Naive thymus-derived CD4-positive, alpha-beta T cell (primary cell): ENCODE measurements at regions not wholly inside any gene's neighbourhood (a gene's known extent, or its start where the extent isn't known, plus 50 kb on each side); places are given as distances from the start of the nearest gene placed in this dataset.

Experiments
- ATAC-seq: fragments of 150-1000 bp; cut with Tn5 transposase; 2 replicates; pipeline ENCODE4 v1.10.0; 2021; ENCODE audit warnings: mild to moderate bottlenecking, moderate library complexity
- CTCF ChIA-PET: fragments of 350-600 bp; sonication (Branson Sonifier 250); formaldehyde crosslinking; loops from one replicate; lab custom pipeline; 2021; ENCODE audit warnings: antibody characterized with exemption; lab: Charles Lee
- POLR2A ChIA-PET: fragments of 350-600 bp; sonication (Branson Sonifier 250); formaldehyde crosslinking; loops from one replicate; lab custom pipeline; 2021; ENCODE audit warnings: antibody characterized with exemption, inconsistent platforms; lab: Charles Lee
- DNase-seq, 9 donors: peaks; one replicate each; pipeline versions ENCODE4 v3.0.0 to v3.0.0-alpha.2; 2020 to 2022; ENCODE audit warnings: mixed read lengths in 1 of 9
- H3K27ac ChIP-seq: one replicate; pipeline ENCODE4 v1.7.0; 2013; ENCODE audit warnings: mild to moderate bottlenecking, low read depth, low read length, moderate library complexity
- H3K27me3 ChIP-seq, 2 donors: one replicate each; pipeline ENCODE4 v1.7.0; 2013; ENCODE audit warnings: low read length in 2 of 2, mild to moderate bottlenecking in 2 of 2, moderate library complexity in 2 of 2; ENCODE audit not compliant: control insufficient read depth in 2 of 2, insufficient read depth in 2 of 2
- H3K36me3 ChIP-seq, 3 experiments: 1 replicate in 2 of 3; 2 replicates in 1 of 3; pipeline ENCODE4 v1.7.0; 2013; ENCODE audit warnings: low read length in 3 of 3, mild to moderate bottlenecking in 3 of 3, moderate library complexity in 1 of 3; ENCODE audit not compliant: insufficient read depth in 3 of 3, control insufficient read depth in 2 of 3
- H3K4me1 ChIP-seq, 2 donors: one replicate each; pipeline ENCODE4 v1.7.0; 2013; ENCODE audit warnings: low read length in 2 of 2, mild to moderate bottlenecking in 2 of 2, moderate library complexity in 1 of 2; ENCODE audit not compliant: control insufficient read depth in 2 of 2, insufficient read depth in 2 of 2
- H3K4me3 ChIP-seq: 2 replicates; pipeline ENCODE4 v1.7.0; 2013; ENCODE audit warnings: mild to moderate bottlenecking, low read length
- H3K9me3 ChIP-seq, 3 experiments: 1 replicate in 2 of 3; 2 replicates in 1 of 3; pipeline ENCODE4 v1.7.0; 2013; ENCODE audit warnings: low read length in 3 of 3; ENCODE audit not compliant: control insufficient read depth in 2 of 3
- H3K27ac Mint-ChIP-seq, 9 donors: one replicate each; pipeline ENCODE4 v1.8.0; 2020 to 2022; ENCODE audit warnings: mixed read lengths in 9 of 9, mild to moderate bottlenecking in 8 of 9, moderate library complexity in 5 of 9, inconsistent platforms in 2 of 9
- H3K27me3 Mint-ChIP-seq, 5 donors: one replicate each; pipeline ENCODE4 v1.8.0; 2021 to 2022; ENCODE audit warnings: mixed read lengths in 5 of 5, mild to moderate bottlenecking in 1 of 5
- H3K36me3 Mint-ChIP-seq, 5 donors: one replicate each; pipeline ENCODE4 v1.8.0; 2020 to 2022; ENCODE audit warnings: mixed read lengths in 5 of 5, mild to moderate bottlenecking in 3 of 5, inconsistent platforms in 1 of 5
- H3K4me1 Mint-ChIP-seq, 7 donors: one replicate each; pipeline ENCODE4 v1.8.0; 2020 to 2022; ENCODE audit warnings: mixed read lengths in 7 of 7, mild to moderate bottlenecking in 3 of 7, inconsistent platforms in 1 of 7
- H3K4me3 Mint-ChIP-seq, 10 donors: one replicate each; pipeline ENCODE4 v1.8.0; 2020 to 2022; ENCODE audit warnings: mild to moderate bottlenecking in 10 of 10, mixed read lengths in 10 of 10, moderate library complexity in 6 of 10, inconsistent platforms in 2 of 10
- H3K9me3 Mint-ChIP-seq, 11 donors: one replicate each; pipeline ENCODE4 v1.8.0; 2020 to 2022; ENCODE audit warnings: mixed read lengths in 11 of 11, mild to moderate bottlenecking in 4 of 11, inconsistent platforms in 1 of 11, moderate library complexity in 1 of 11
- intact Hi-C, 2 donors: fragments of 100-400 bp; cut with micrococcal nuclease; formaldehyde crosslinking; loops; one replicate each; pipeline ENCODE4 v1.15.1; 2023

- Histone ChIP-seq H3K4me1 (no peaks in the 10 kb centered on the region), H3K27ac (no peak overlapping the region), H3K36me3 (no peaks in the 10 kb centered on the region), H3K4me3 (no peak overlapping the region), H3K9me3 (no peaks in the 10 kb centered on the region), H3K27me3 (no peaks in the 10 kb centered on the region)
- Mint-ChIP-seq H3K27me3 (peaks cover 0 to 7% (median 0%) of the 10 kb centered on the region in 5 donors), H3K36me3 (no peaks in the 10 kb centered on the region), H3K4me3 (no peak overlapping the region), H3K9me3 (peaks cover 0 to 4% (median 0%) of the 10 kb centered on the region in 11 donors), H3K27ac (no peak overlapping the region), H3K4me1 (no peaks in the 10 kb centered on the region)
- ATAC-seq (no peak), DNase-seq (no peak)
- CTCF ChIA-PET = no interaction called here
- intact Hi-C loops = no loop called here
- POLR2A ChIA-PET = no interaction called here
These were observed 83.5 kb downstream of the VCY1B start for GRCh38 chrY:14139521-14139920.

- ATAC-seq (no peak), DNase-seq (no peak)
- no peaks in the 10 kb centered on the region for H3K9me3 Mint-ChIP-seq
- no peaks in the 10 kb centered on the region for H3K36me3 ChIP-seq
- no peak overlapping the region for H3K4me3 ChIP-seq
- H3K4me1 ChIP-seq = no peaks in the 10 kb centered on the region
- CTCF ChIA-PET = no interaction called here
- H3K4me3 Mint-ChIP-seq = no peak overlapping the region
- no peak overlapping the region for H3K27ac Mint-ChIP-seq
- H3K9me3 ChIP-seq = no peaks in the 10 kb centered on the region
- intact Hi-C loops = no loop called here
- H3K27me3 ChIP-seq = no peaks in the 10 kb centered on the region
- POLR2A ChIA-PET = no interaction called here
- H3K27ac ChIP-seq = no peak overlapping the region
- no peaks in the 10 kb centered on the region for H3K36me3 Mint-ChIP-seq
- peaks cover 0 to 8% (median 0%) of the 10 kb centered on the region in 5 donors for H3K27me3 Mint-ChIP-seq
- H3K4me1 Mint-ChIP-seq = no peaks in the 10 kb centered on the region
These were observed 89.6 kb downstream of the VCY1B start for GRCh38 chrY:14145614-14146013.

- ChIA-PET CTCF (no interaction called here), POLR2A (no interaction called here)
- Mint-ChIP-seq H3K4me1 (no peaks in the 10 kb centered on the region), H3K36me3 (no peaks in the 10 kb centered on the region), H3K27ac (no peak overlapping the region), H3K27me3 (no peaks in the 10 kb centered on the region), H3K4me3 (no peak overlapping the region), H3K9me3 (peaks cover 0 to 5% (median 0%) of the 10 kb centered on the region in 11 donors)
- Histone ChIP-seq H3K9me3 (no peaks in the 10 kb centered on the region), H3K36me3 (no peaks in the 10 kb centered on the region), H3K27ac (no peak overlapping the region), H3K27me3 (no peaks in the 10 kb centered on the region), H3K4me1 (no peaks in the 10 kb centered on the region), H3K4me3 (no peak overlapping the region)
- DNase-seq (no peak), ATAC-seq (no peak)
- intact Hi-C loops = no loop called here
These were observed 126.7 kb downstream of the VCY1B start for GRCh38 chrY:14182776-14183175.

GRCh38 chrY:14222014-14222413, 166.0 kb downstream of the VCY1B start:
- ATAC-seq (no peak), DNase-seq (no peak)
- H3K36me3 ChIP-seq = no peaks in the 10 kb centered on the region
- H3K9me3 ChIP-seq = no peaks in the 10 kb centered on the region
- H3K4me3 Mint-ChIP-seq = no peak overlapping the region
- no peak overlapping the region for H3K4me3 ChIP-seq
- H3K9me3 Mint-ChIP-seq = no peaks in the 10 kb centered on the region
- no peaks in the 10 kb centered on the region for H3K27me3 ChIP-seq
- H3K4me1 Mint-ChIP-seq = no peaks in the 10 kb centered on the region
- no peak overlapping the region for H3K27ac ChIP-seq
- intact Hi-C loops = no loop called here
- no peaks in the 10 kb centered on the region for H3K36me3 Mint-ChIP-seq
- no peak overlapping the region for H3K27ac Mint-ChIP-seq
- CTCF ChIA-PET = no interaction called here
- H3K4me1 ChIP-seq = no peaks in the 10 kb centered on the region
- POLR2A ChIA-PET = no interaction called here
- H3K27me3 Mint-ChIP-seq = no peaks in the 10 kb centered on the region

GRCh38 chrY:14231703-14232102, 175.7 kb downstream of the VCY1B start:
- H3K4me1 ChIP-seq = no peaks in the 10 kb centered on the region
- no peak overlapping the region for H3K4me3 Mint-ChIP-seq
- no peaks in the 10 kb centered on the region for H3K27me3 ChIP-seq
- CTCF ChIA-PET = no interaction called here
- H3K9me3 Mint-ChIP-seq = peaks cover 0 to 14% (median 3%) of the 10 kb centered on the region in 11 donors
- no peaks in the 10 kb centered on the region for H3K36me3 ChIP-seq
- H3K36me3 Mint-ChIP-seq = no peaks in the 10 kb centered on the region
- H3K4me3 ChIP-seq = no peak overlapping the region
- no peak overlapping the region for H3K27ac ChIP-seq
- intact Hi-C loops = no loop called here
- no peaks in the 10 kb centered on the region for H3K9me3 ChIP-seq
- peaks cover 0 to 14% (median 0%) of the 10 kb centered on the region in 5 donors for H3K27me3 Mint-ChIP-seq
- no peaks in the 10 kb centered on the region for H3K4me1 Mint-ChIP-seq
- DNase-seq (no peak), ATAC-seq (no peak)
- no peak overlapping the region for H3K27ac Mint-ChIP-seq
- POLR2A ChIA-PET = no interaction called here

GRCh38 chrY:14235070-14235469, 179.0 kb downstream of the VCY1B start:
- Mint-ChIP-seq H3K9me3 (peaks cover 0 to 10% (median 3%) of the 10 kb centered on the region in 11 donors), H3K4me1 (no peaks in the 10 kb centered on the region), H3K27me3 (peaks cover 0 to 11% (median 4%) of the 10 kb centered on the region in 5 donors), H3K36me3 (no peaks in the 10 kb centered on the region), H3K4me3 (no peak overlapping the region), H3K27ac (no peak overlapping the region)
- no peak for DNase-seq
- Histone ChIP-seq H3K4me1 (no peaks in the 10 kb centered on the region), H3K4me3 (no peak overlapping the region), H3K36me3 (no peaks in the 10 kb centered on the region), H3K27ac (no peak overlapping the region), H3K9me3 (no peaks in the 10 kb centered on the region), H3K27me3 (no peaks in the 10 kb centered on the region)
- POLR2A ChIA-PET = no interaction called here
- ATAC-seq = no peak
- CTCF ChIA-PET = no interaction called here
- intact Hi-C loops = no loop called here

- no peaks in the 10 kb centered on the region for H3K36me3 ChIP-seq
- Mint-ChIP-seq H3K4me1 (peaks cover 0 to 2% (median 0%) of the 10 kb centered on the region in 7 donors), H3K9me3 (peaks cover 0 to 17% (median 2%) of the 10 kb centered on the region in 11 donors), H3K4me3 (no peak overlapping the region), H3K36me3 (no peaks in the 10 kb centered on the region), H3K27ac (no peak overlapping the region), H3K27me3 (peaks cover 0 to 8% (median 0%) of the 10 kb centered on the region in 5 donors)
- CTCF ChIA-PET = interaction anchor here (0.6 to 0.7 kb wide), 2 partner anchors 157 to 350 kb away, joined by 3 to 5 read pairs; no protein-coding TSS in a partner anchor
- POLR2A ChIA-PET = no interaction called here
- no peak for ATAC-seq
- DNase-seq = no peak
- H3K4me1 ChIP-seq = no peaks in the 10 kb centered on the region
- H3K27ac ChIP-seq = no peak overlapping the region
- intact Hi-C loops = no loop called here
- H3K27me3 ChIP-seq = no peaks in the 10 kb centered on the region
- H3K4me3 ChIP-seq = no peak overlapping the region
- no peaks in the 10 kb centered on the region for H3K9me3 ChIP-seq
These were observed 182.2 kb downstream of the VCY1B start for GRCh38 chrY:14238277-14238676.
